Neuronal stem cell (in vitro differentiated cells): ENCODE measurements at regions not wholly inside any gene's neighbourhood (a gene's known extent, or its start where the extent isn't known, plus 50 kb on each side); places are given as distances from the start of the nearest gene placed in this dataset.

ENCODE experiments used
- DNase-seq: peaks from one replicate; pipeline ENCODE4 v3.0.0-alpha.2; 2013; ENCODE audit warnings: low spot score
- H2AFZ ChIP-seq: one replicate; pipeline ENCODE4 v1.6.1; 2013; ENCODE audit warnings: mild to moderate bottlenecking, low read length, inconsistent platforms
- H2AK5ac ChIP-seq: 2 replicates; pipeline ENCODE4 v1.6.1; 2013; ENCODE audit warnings: low read depth, mild to moderate bottlenecking, inconsistent platforms, low read length, moderate library complexity, mixed read lengths
- H2BK120ac ChIP-seq: 2 replicates; pipeline ENCODE4 v1.6.1; 2013; ENCODE audit warnings: low read depth, mild to moderate bottlenecking, inconsistent platforms, low read length, moderate library complexity, mixed read lengths
- H2BK12ac ChIP-seq: one replicate; pipeline ENCODE4 v1.6.1; 2013; ENCODE audit warnings: low read length, inconsistent platforms
- H2BK15ac ChIP-seq: 2 replicates; pipeline ENCODE4 v1.6.1; 2013; ENCODE audit warnings: mild to moderate bottlenecking, low read length, inconsistent platforms, mixed read lengths
- H2BK5ac ChIP-seq: one replicate; pipeline ENCODE4 v1.6.1; 2013; ENCODE audit warnings: inconsistent platforms, mild to moderate bottlenecking, low read length, moderate library complexity
- H3K14ac ChIP-seq: one replicate; pipeline ENCODE4 v1.6.1; 2013; ENCODE audit warnings: low read length, inconsistent platforms
- H3K18ac ChIP-seq: 2 replicates; pipeline ENCODE4 v1.6.1; 2013; ENCODE audit warnings: low read length, inconsistent platforms
- H3K23ac ChIP-seq: 2 replicates; pipeline ENCODE4 v1.6.1; 2013; ENCODE audit warnings: low read depth, mild to moderate bottlenecking, mixed read lengths, low read length, inconsistent platforms; ENCODE audit not compliant: poor library complexity
- H3K27ac ChIP-seq: replicated peaks from 3 replicates; pipeline ENCODE4 v1.5.1; 2013; ENCODE audit warnings: low read length, inconsistent platforms
- H3K27me3 ChIP-seq, 3 experiments: 2 replicates each; pipeline ENCODE4 v1.6.1; 2013; ENCODE audit warnings: low read length in 3 of 3, mild to moderate bottlenecking in 2 of 3, inconsistent platforms in 1 of 3, low read depth in 1 of 3, mixed read lengths in 1 of 3, moderate library complexity in 1 of 3; ENCODE audit not compliant: control insufficient read depth in 3 of 3, insufficient read depth in 3 of 3
- H3K36me3 ChIP-seq, 2 donors: replicated peaks in 1 of 2; 2 replicates each; pipeline ENCODE4 v1.6.1; 2013; ENCODE audit warnings: low read length in 2 of 2; ENCODE audit not compliant: control insufficient read depth in 2 of 2, insufficient read depth in 2 of 2
- H3K4ac ChIP-seq: 2 replicates; pipeline ENCODE4 v1.6.1; 2013; ENCODE audit warnings: inconsistent platforms, mild to moderate bottlenecking, low read length, moderate library complexity
- H3K4me1 ChIP-seq, 2 donors: 1 replicate in 1 of 2; 2 replicates in 1 of 2; pipeline ENCODE4 v1.6.1; 2013; ENCODE audit warnings: low read length in 2 of 2, low read depth in 1 of 2; ENCODE audit not compliant: control insufficient read depth in 2 of 2, insufficient read depth in 1 of 2
- H3K4me2 ChIP-seq: one replicate; pipeline ENCODE4 v1.6.1; 2013; ENCODE audit warnings: mild to moderate bottlenecking, low read length, inconsistent platforms; ENCODE audit not compliant: insufficient read depth, poor library complexity, severe bottlenecking
- H3K4me3 ChIP-seq, 2 donors: 2 replicates each; pipeline ENCODE4 v1.5.1; 2013; ENCODE audit warnings: low read length in 2 of 2, mild to moderate bottlenecking in 2 of 2, inconsistent platforms in 1 of 2, moderate library complexity in 1 of 2
- H3K79me1 ChIP-seq: one replicate; pipeline ENCODE4 v1.6.1; 2013; ENCODE audit warnings: low read depth, mild to moderate bottlenecking, inconsistent platforms, low read length, moderate library complexity
- H3K9ac ChIP-seq: one replicate; pipeline ENCODE4 v1.6.1; 2013; ENCODE audit warnings: mild to moderate bottlenecking, low read depth, low read length, inconsistent platforms; ENCODE audit not compliant: poor library complexity
- H3K9me3 ChIP-seq, 2 donors: replicated peaks in 1 of 2; 2 replicates each; pipeline versions ENCODE3 to v1.6.1; 2013; ENCODE audit warnings: low read length in 2 of 2, mild to moderate bottlenecking in 2 of 2, inconsistent platforms in 1 of 2, low read depth in 1 of 2, mixed read lengths in 1 of 2, moderate library complexity in 1 of 2; ENCODE audit not compliant: control insufficient read depth in 2 of 2, insufficient read depth in 1 of 2
- H4K8ac ChIP-seq: one replicate; pipeline ENCODE4 v1.6.1; 2013; ENCODE audit warnings: low read depth, mild to moderate bottlenecking, inconsistent platforms, low read length, moderate library complexity
- H4K91ac ChIP-seq: one replicate; pipeline ENCODE4 v1.6.1; 2013; ENCODE audit warnings: low read length, low read depth, mild to moderate bottlenecking, inconsistent platforms; ENCODE audit not compliant: poor library complexity
- WGBS, 2 donors: extraction: QIAGEN DNeasy Blood & Tissue Kit; methylation state at CpG; one replicate each; pipeline ENCODE4 v1.1.7; 2013; ENCODE audit warnings: missing lambda C conversion rate in 2 of 2, mixed read lengths in 1 of 2; ENCODE audit not compliant: insufficient read length in 2 of 2, insufficient replicate concordance in 1 of 2; ENCODE audit errors: extremely low coverage in 2 of 2; 5-methylcytosine and 5-hydroxymethylcytosine counted together

GRCh38 chr4:54393243-54393642 is 164.2 kb downstream of the PDGFRA start:
- no peaks in the 10 kb centered on the region for H3K79me1 ChIP-seq
- no peak overlapping the region for H2BK120ac ChIP-seq
- H3K27me3 ChIP-seq = no peaks in the 10 kb centered on the region
- no peak overlapping the region for H2BK12ac ChIP-seq
- no peak overlapping the region for H2BK15ac ChIP-seq
- H2BK5ac ChIP-seq = no peak overlapping the region
- H4K8ac ChIP-seq = no peak overlapping the region
- WGBS, 2 donors = no CpG with 5 or more reads among the region's 4 CpGs
- no peak overlapping the region for H4K91ac ChIP-seq
- H3K9ac ChIP-seq = no peak overlapping the region
- no peak overlapping the region for H3K14ac ChIP-seq
- no peaks in the 10 kb centered on the region for H3K36me3 ChIP-seq
- H3K23ac ChIP-seq = no peak overlapping the region
- peaks cover 0 to 2% of the 10 kb centered on the region in 2 donors for H3K4me1 ChIP-seq
- no peak overlapping the region for H2AFZ ChIP-seq
- H3K27ac ChIP-seq = no peak overlapping the region
- H2AK5ac ChIP-seq = no peak overlapping the region
- H3K18ac ChIP-seq = no peak overlapping the region
- H3K4ac ChIP-seq = no peak overlapping the region
- no peak for DNase-seq
- no peak overlapping the region for H3K4me3 ChIP-seq
- no peak overlapping the region for H3K4me2 ChIP-seq
- peaks cover 4% of the 10 kb centered on the region in 2 donors for H3K9me3 ChIP-seq

- H2BK5ac ChIP-seq = no peak overlapping the region
- H3K18ac ChIP-seq = no peak overlapping the region
- H4K91ac ChIP-seq = no peak overlapping the region
- no peak overlapping the region for H2AFZ ChIP-seq
- H3K23ac ChIP-seq = no peak overlapping the region
- no peak overlapping the region for H2BK12ac ChIP-seq
- no peaks in the 10 kb centered on the region for H3K36me3 ChIP-seq
- H4K8ac ChIP-seq = no peak overlapping the region
- WGBS, 2 donors = no CpG with 5 or more reads among the region's 3 CpGs
- no peak overlapping the region for H3K14ac ChIP-seq
- H3K9ac ChIP-seq = no peak overlapping the region
- H2BK120ac ChIP-seq = no peak overlapping the region
- H2AK5ac ChIP-seq = no peak overlapping the region
- no peak overlapping the region for H3K27ac ChIP-seq
- H3K4me2 ChIP-seq = no peak overlapping the region
- H3K4ac ChIP-seq = no peak overlapping the region
- H3K4me1 ChIP-seq = peaks cover under 1 to 2% of the 10 kb centered on the region in 2 donors
- H3K27me3 ChIP-seq = no peaks in the 10 kb centered on the region
- H2BK15ac ChIP-seq = no peak overlapping the region
- DNase-seq = no peak
- H3K79me1 ChIP-seq = no peaks in the 10 kb centered on the region
- H3K4me3 ChIP-seq = peak overlapping the region in 1 of 2 donors; percentile 38
- peaks cover 4% of the 10 kb centered on the region in 2 donors for H3K9me3 ChIP-seq
These were observed 166.0 kb downstream of the PDGFRA start for GRCh38 chr4:54395013-54395527.

GRCh38 chr4:54400188-54400587 is 171.1 kb downstream of the PDGFRA start:
- H3K27ac ChIP-seq = no peak overlapping the region
- H3K4me2 ChIP-seq = no peak overlapping the region

GRCh38 chr4:54400802-54401201 is 171.7 kb downstream of the PDGFRA start:
- Histone ChIP-seq H2AFZ (peak overlapping the region; percentile 77), H3K27me3 (no peaks in the 10 kb centered on the region), H3K23ac (no peak overlapping the region), H3K4me1 (peaks cover 1 to 11% of the 10 kb centered on the region in 2 donors), H2AK5ac (no peak overlapping the region), H3K4ac (no peak overlapping the region), H3K9ac (no peak overlapping the region), H4K8ac (no peak overlapping the region), H3K27ac (no peak overlapping the region), H3K18ac (no peak overlapping the region), H2BK120ac (no peak overlapping the region), H4K91ac (no peak overlapping the region), H3K36me3 (no peaks in the 10 kb centered on the region), H2BK12ac (no peak overlapping the region), H3K4me3 (no peak overlapping the region), H3K4me2 (no peak overlapping the region), H3K79me1 (no peaks in the 10 kb centered on the region), H2BK5ac (no peak overlapping the region), H3K14ac (no peak overlapping the region), H3K9me3 (no peaks in the 10 kb centered on the region), H2BK15ac (no peak overlapping the region)
- DNase-seq = no peak
- no CpG with 5 or more reads among the region's 3 CpGs for WGBS, 2 donors

More at GRCh38 chr4:54400188-54400587, 171.1 kb downstream of the PDGFRA start:
- WGBS, 2 donors = no CpG with 5 or more reads among the region's 1 CpG
- no peak overlapping the region for H3K23ac ChIP-seq
- H2AFZ ChIP-seq = peak overlapping the region; percentile 77
- peaks cover 1 to 11% of the 10 kb centered on the region in 2 donors for H3K4me1 ChIP-seq
- no peak overlapping the region for H2BK15ac ChIP-seq
- no peaks in the 10 kb centered on the region for H3K36me3 ChIP-seq
- no peaks in the 10 kb centered on the region for H3K9me3 ChIP-seq
- no peak for DNase-seq
- no peak overlapping the region for H4K91ac ChIP-seq
- no peaks in the 10 kb centered on the region for H3K27me3 ChIP-seq
- no peak overlapping the region for H4K8ac ChIP-seq
- no peak overlapping the region for H2BK5ac ChIP-seq
- no peak overlapping the region for H3K4ac ChIP-seq
- no peak overlapping the region for H3K14ac ChIP-seq
- H2BK12ac ChIP-seq = no peak overlapping the region
- no peak overlapping the region for H3K9ac ChIP-seq
- no peak overlapping the region for H2BK120ac ChIP-seq
- no peaks in the 10 kb centered on the region for H3K79me1 ChIP-seq
- no peak overlapping the region for H3K4me3 ChIP-seq
- H2AK5ac ChIP-seq = no peak overlapping the region
- H3K18ac ChIP-seq = no peak overlapping the region
